DND-41 (cell line): ENCODE measurements at regions not wholly inside any gene's neighbourhood (a gene's known extent, or its start where the extent isn't known, plus 50 kb on each side); places are given as distances from the start of the nearest gene placed in this dataset.

Experiments
- ATAC-seq: fragments of 200-7000 bp; cut with Tn5 transposase; 3 replicates; pipeline ENCODE4 v1.9.1; 2021; ENCODE audit warnings: low read depth; ENCODE audit not compliant: insufficient read depth
- DNase-seq: peaks from one replicate; pipeline ENCODE4 v3.0.0-alpha.2; 2020
- H2AFZ ChIP-seq: 2 replicates; pipeline ENCODE4 v1.6.0; 2012; ENCODE audit warnings: low read depth, low read length
- H3K27ac ChIP-seq: 2 replicates; pipeline ENCODE4 v1.5.1; 2012; ENCODE audit warnings: low read length, inconsistent platforms
- H3K27me3 ChIP-seq: fragments of 200-600 bp; sonication (generic); 2 replicates; pipeline ENCODE4 v1.6.0; 2012; ENCODE audit warnings: low read length, mild to moderate bottlenecking, inconsistent platforms; ENCODE audit not compliant: insufficient read depth, poor library complexity
- H3K36me3 ChIP-seq: 2 replicates; pipeline ENCODE4 v1.5.1; 2012; ENCODE audit warnings: low read length, inconsistent platforms; ENCODE audit not compliant: insufficient read depth
- H3K4me1 ChIP-seq: 2 replicates; pipeline ENCODE4 v1.5.1; 2012; ENCODE audit warnings: mild to moderate bottlenecking, low read length; ENCODE audit not compliant: insufficient read depth
- H3K4me2 ChIP-seq: 2 replicates; pipeline ENCODE4 v1.6.0; 2012; ENCODE audit warnings: mild to moderate bottlenecking, moderate library complexity, low read length, inconsistent platforms; ENCODE audit not compliant: insufficient read depth
- H3K4me3 ChIP-seq, 2 experiments: fragments of 200-600 bp in 1 of 2; shearing (Covaris generic) in 1 of 2; 2 replicates each; pipeline ENCODE4 v1.5.1; 2012 to 2016; ENCODE audit warnings: inconsistent platforms in 2 of 2, low read length in 2 of 2, mild to moderate bottlenecking in 2 of 2, low read depth in 1 of 2, moderate library complexity in 1 of 2
- H3K79me2 ChIP-seq: 2 replicates; pipeline ENCODE4 v1.6.0; 2012; ENCODE audit warnings: low read length, inconsistent platforms; ENCODE audit not compliant: insufficient read depth
- H3K9ac ChIP-seq: 2 replicates; pipeline ENCODE4 v1.6.0; 2012; ENCODE audit warnings: low read depth, mild to moderate bottlenecking, inconsistent platforms, low read length, moderate library complexity
- H3K9me3 ChIP-seq: 2 replicates; pipeline ENCODE4 v1.5.1; 2012; ENCODE audit warnings: low read length, moderate library complexity, mild to moderate bottlenecking, inconsistent platforms; ENCODE audit not compliant: insufficient read depth, severe bottlenecking
- H4K20me1 ChIP-seq: 2 replicates; pipeline ENCODE4 v1.6.0; 2012; ENCODE audit warnings: low read length; ENCODE audit not compliant: insufficient read depth
- CTCF ChIP-seq: IDR thresholded peaks from 2 replicates; pipeline ENCODE4 v1.5.1; 2012; ENCODE audit warnings: borderline replicate concordance, low read length, moderate library complexity, mild to moderate bottlenecking; ENCODE audit not compliant: poor library complexity, severe bottlenecking; ENCODE audit errors: extremely low read depth
- EZH2 ChIP-seq: IDR thresholded peaks from 3 replicates; pipeline ENCODE4 v1.6.1; 2012; ENCODE audit warnings: borderline replicate concordance, low read depth, mild to moderate bottlenecking, moderate library complexity, low read length, inconsistent platforms; ENCODE audit not compliant: severe bottlenecking

- Histone ChIP-seq H3K79me2 (no peaks in the 10 kb centered on the region), H3K4me3 (no peak overlapping the region), H3K9ac (no peak overlapping the region), H3K4me1 (no peaks in the 10 kb centered on the region), H2AFZ (no peak overlapping the region), H3K4me2 (no peak overlapping the region), H3K27me3 (peaks cover 7% of the 10 kb centered on the region), H3K27ac (no peak overlapping the region), H3K36me3 (no peaks in the 10 kb centered on the region), H3K9me3 (no peaks in the 10 kb centered on the region), H4K20me1 (no peaks in the 10 kb centered on the region)
- ATAC-seq (no peak), DNase-seq (no peak)
- TF ChIP-seq EZH2 (no peak), CTCF (no peak)
These were observed 51.2 kb upstream of the FSTL4 start for GRCh38 chr5:133663397-133664054.

GRCh38 chr5:133662578-133662977, 50.2 kb upstream of the FSTL4 start:
- Histone ChIP-seq H3K9me3 (no peaks in the 10 kb centered on the region), H3K79me2 (no peaks in the 10 kb centered on the region), H3K9ac (no peak overlapping the region), H3K4me2 (no peak overlapping the region), H3K36me3 (no peaks in the 10 kb centered on the region), H3K27ac (no peak overlapping the region), H2AFZ (no peak overlapping the region), H4K20me1 (no peaks in the 10 kb centered on the region), H3K27me3 (peaks cover 7% of the 10 kb centered on the region), H3K4me3 (no peak overlapping the region), H3K4me1 (no peaks in the 10 kb centered on the region)
- DNase-seq = no peak
- ATAC-seq = no peak
- TF ChIP-seq EZH2 = no peak
- no peak for TF ChIP-seq CTCF
